ENCODE measurements at regions not wholly inside any gene's neighbourhood (a gene's known extent, or its start where the extent isn't known, plus 50 kb on each side); places are given as distances from the start of the nearest gene placed in this dataset.
"Not testable (repeated sequence)": the region's sequence is repeated elsewhere in the genome, so short reads cannot be mapped to it uniquely, and the experiment has no call there.

DNA sequence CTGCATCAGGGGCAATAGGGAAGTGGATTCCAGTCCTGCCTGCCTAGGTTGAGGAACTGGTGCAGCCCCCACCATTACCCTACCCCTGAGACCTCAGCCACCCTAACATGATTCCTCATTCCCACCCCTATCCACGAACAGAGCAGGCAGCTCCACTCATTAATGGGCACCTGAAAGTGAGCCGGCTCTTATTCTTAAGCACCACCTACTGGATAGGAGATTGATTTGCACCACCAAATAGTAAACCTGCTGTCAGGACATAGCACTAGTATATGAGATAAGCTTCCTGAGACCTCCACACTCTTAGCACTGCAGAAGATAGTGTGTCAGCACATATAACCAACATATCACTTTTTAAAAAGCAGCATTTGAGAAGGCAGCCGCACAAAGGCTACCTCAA, 573.2 kb downstream of the SOX5 start (continued):
- TF ChIP-seq ETV6 (CRISPR knock-in tag; IDR thresholded peaks at IDR 0.05) (no peak), E2F1 (CRISPR knock-in tag; IDR thresholded peaks at IDR 0.05) (no peak), ERG (CRISPR knock-in tag; IDR thresholded peaks at IDR 0.05) (no peak)
- TF ChIP-seq, protein P1, sequence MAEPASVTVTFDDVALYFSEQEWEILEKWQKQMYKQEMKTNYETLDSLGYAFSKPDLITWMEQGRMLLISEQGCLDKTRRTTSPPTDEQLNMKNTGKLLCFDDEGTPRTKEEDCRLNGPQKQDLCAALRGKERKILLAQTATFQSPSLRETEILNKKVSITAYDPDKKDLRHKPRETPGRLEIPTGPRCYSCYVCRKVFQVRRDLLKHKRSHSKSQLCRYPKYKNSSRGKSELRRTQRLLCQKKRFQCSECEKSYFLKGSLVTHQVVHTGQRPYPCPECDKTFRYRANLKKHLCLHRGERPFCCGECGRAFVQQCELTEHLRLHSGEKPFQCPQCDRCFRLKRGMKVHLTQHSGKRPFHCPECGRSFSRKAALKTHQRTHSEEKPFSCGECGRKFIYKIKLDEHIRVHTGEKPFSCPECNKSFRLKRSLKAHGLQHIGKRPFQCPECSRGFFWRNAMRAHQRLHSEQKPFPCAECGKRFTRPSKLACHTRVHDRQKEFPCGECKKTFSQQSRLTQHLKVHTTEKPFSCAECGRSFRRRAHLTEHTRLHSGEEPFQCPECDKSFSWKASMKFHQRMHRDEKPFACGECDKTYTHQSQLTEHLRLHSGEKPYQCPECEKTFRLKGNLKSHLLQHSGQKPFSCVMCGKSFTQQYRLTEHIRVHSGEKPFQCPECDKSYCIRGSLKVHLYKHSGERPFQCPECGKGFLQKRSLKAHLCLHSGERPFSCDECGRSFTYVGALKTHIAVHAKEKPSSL (CRISPR knock-in tag; conservative IDR thresholded peaks at IDR 0.05): no peak

GRCh38 chr12:23380419-23381100, 568.9 kb downstream of the SOX5 start:
- no peak for DNase-seq (ENCODE audit: low spot score)
- Mint-ChIP-seq H3K4me3 (no peak overlapping the region), H3K4me1 (0 out of 2 replicates have a peak, but pooled peaks cover under 1% of the 10 kb centered on the region), H3K9me3 (peaks cover 26% of the 10 kb centered on the region), H3K27me3 (ENCODE audit: low read depth) (no peaks in the 10 kb centered on the region), H3K27ac (no peak overlapping the region), H3K36me3 (no peaks in the 10 kb centered on the region)
- ChIA-PET POLR2A (no interaction called here), CTCF (interaction anchor here (0.8 kb wide), 1 partner anchor 18 kb away, joined by 3 read pairs; no protein-coding TSS in a partner anchor)
- ATAC-seq: no peak
- TF ChIP-seq IRF2 (CRISPR knock-in tag; IDR thresholded peaks at IDR 0.05; ENCODE audit: borderline replicate concordance, low read depth): no peak
- TF ChIP-seq NFYB (CRISPR knock-in tag; conservative IDR thresholded peaks at IDR 0.05; ENCODE audit: low read depth): no peak
- no peak for TF ChIP-seq ZNF138 (CRISPR knock-in tag; conservative IDR thresholded peaks at IDR 0.05)

- POLR2A ChIA-PET; DNase-seq (ENCODE audit: low spot score); H3K4me1 Mint-ChIP-seq; H3K4me3 Mint-ChIP-seq; H3K27ac Mint-ChIP-seq; ATAC-seq; CTCF ChIA-PET: not testable (repeated sequence)
- Mint-ChIP-seq H3K9me3 (peaks cover 33% of the 10 kb centered on the region), H3K36me3 (peaks cover 12% of the 10 kb centered on the region; the same call in 1 of the 2 replicates), H3K27me3 (ENCODE audit: low read depth) (peaks cover 11% of the 10 kb centered on the region)
These were observed 560.6 kb downstream of the SOX5 start for GRCh38 chr12:23388898-23389297.

DNA sequence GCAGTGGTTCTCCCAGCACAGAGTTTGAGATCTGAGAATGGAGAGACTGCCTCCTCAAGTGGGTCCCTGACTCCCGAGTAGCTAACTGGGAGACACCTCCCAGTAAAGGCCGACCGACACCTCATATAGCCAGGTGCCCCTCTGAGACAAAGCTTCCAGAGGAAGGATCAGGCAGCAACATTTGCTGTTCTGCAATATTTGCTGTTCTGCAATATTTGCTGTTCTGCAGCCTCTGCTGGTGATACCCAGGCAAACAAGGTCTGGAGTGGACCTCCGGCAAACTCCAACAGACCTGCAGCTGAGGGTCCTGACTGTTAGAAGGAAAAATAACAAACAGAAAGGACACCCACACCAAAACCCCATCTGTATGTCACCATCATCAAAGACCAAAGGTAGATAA, 560.2 kb downstream of the SOX5 start:
- peaks cover 11% of the 10 kb centered on the region for H3K27me3 Mint-ChIP-seq (ENCODE audit: low read depth)
- H3K27ac Mint-ChIP-seq; H3K4me1 Mint-ChIP-seq; H3K4me3 Mint-ChIP-seq; POLR2A ChIA-PET; ATAC-seq; DNase-seq (ENCODE audit: low spot score); CTCF ChIA-PET: not testable (repeated sequence)
- peaks cover 37% of the 10 kb centered on the region for H3K9me3 Mint-ChIP-seq
- peaks cover 12% of the 10 kb centered on the region; the same call in 1 of the 2 replicates for H3K36me3 Mint-ChIP-seq

DNA sequence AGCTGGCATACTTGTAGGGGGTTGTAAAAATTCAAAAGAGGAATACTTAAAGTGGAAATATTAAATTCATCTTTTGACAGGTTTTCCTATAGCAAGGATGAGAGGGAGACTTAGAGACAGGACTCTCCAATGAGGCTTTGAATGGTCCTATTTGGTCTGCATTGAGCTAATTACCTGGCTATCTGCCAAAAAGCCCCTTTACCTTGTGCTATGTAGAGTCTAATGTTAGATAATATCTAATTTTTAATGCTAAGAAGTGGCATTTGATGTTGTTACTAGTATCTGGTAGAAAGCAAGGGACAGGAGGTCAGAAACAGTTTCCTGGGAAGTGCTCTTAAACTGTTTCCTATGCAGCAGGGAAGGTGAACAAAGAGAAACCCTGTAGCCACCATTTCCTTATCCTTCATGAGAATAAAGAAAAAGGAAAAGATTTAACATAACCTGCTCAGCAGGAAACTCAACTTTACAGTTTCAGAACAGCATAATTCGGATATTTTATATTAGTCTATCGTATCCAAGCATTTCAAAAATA, 550.0 kb downstream of the SOX5 start:
- ATAC-seq (peak; percentile 57), DNase-seq (ENCODE audit: low spot score) (no peak)
- ChIA-PET CTCF (no interaction called here), POLR2A (no interaction called here)
- Mint-ChIP-seq H3K4me1 (peaks cover 26% of the 10 kb centered on the region), H3K27me3 (ENCODE audit: low read depth) (no peaks in the 10 kb centered on the region), H3K36me3 (no peaks in the 10 kb centered on the region), H3K9me3 (peaks cover under 1% of the 10 kb centered on the region; the same call in 1 of the 2 replicates), H3K4me3 (no peak overlapping the region), H3K27ac (peak overlapping the region; percentile 52)
- TF ChIP-seq AR (CRISPR knock-in tag; IDR thresholded peaks at IDR 0.05) (no peak), SOX15 (CRISPR knock-in tag; IDR thresholded peaks at IDR 0.05) (no peak), GRHL2 (CRISPR knock-in tag; IDR thresholded peaks at IDR 0.05; ENCODE audit: insufficient replicate concordance, severe bottlenecking) (no peak), ZNF423 (CRISPR knock-in tag; IDR thresholded peaks at IDR 0.05) (no peak), ZNF138 (CRISPR knock-in tag; conservative IDR thresholded peaks at IDR 0.05) (no peak), STAT6 (CRISPR knock-in tag; conservative IDR thresholded peaks at IDR 0.05; ENCODE audit: low read depth) (no peak), E2F1 (CRISPR knock-in tag; IDR thresholded peaks at IDR 0.05) (no peak), TCF7 (CRISPR knock-in tag; IDR thresholded peaks at IDR 0.05; ENCODE audit: low read depth) (no peak)
